HL-60 (cell line): ENCODE measurements at regions not wholly inside any gene's neighbourhood (a gene's known extent, or its start where the extent isn't known, plus 50 kb on each side); places are given as distances from the start of the nearest gene placed in this dataset.

Experiments used
- DNase-seq, 2 experiments: peaks; one replicate each; pipeline ENCODE4 v3.0.0-alpha.2; 2010 to 2020; ENCODE audit warnings: low read depth in 1 of 2, low spot score in 1 of 2
- H3K27ac ChIP-seq: fragments of 250-450 bp; sonication (Bioruptor Pico); replicated peaks from 2 replicates; pipeline ENCODE4 v1.5.1; 2020; ENCODE audit warnings: mild to moderate bottlenecking, moderate library complexity
- H3K27me3 ChIP-seq: fragments of 250-450 bp; sonication (Bioruptor Pico); 2 replicates; pipeline ENCODE4 v1.5.1; 2021; ENCODE audit warnings: mild to moderate bottlenecking, moderate library complexity; ENCODE audit not compliant: insufficient read depth, poor library complexity, severe bottlenecking
- H3K4me3 ChIP-seq: replicated peaks from 2 replicates; pipeline ENCODE4 v1.5.1; 2011; ENCODE audit warnings: mild to moderate bottlenecking, control low read depth, low read length; ENCODE audit not compliant: insufficient read depth
- GABPA ChIP-seq: IDR thresholded peaks from 2 replicates; pipeline ENCODE4 v1.6.1; 2012; ENCODE audit warnings: low read depth
- POLR2AphosphoS5 ChIP-seq: IDR thresholded peaks from 2 replicates; pipeline ENCODE4 v1.6.1; 2012; ENCODE audit warnings: low read depth
- SPI1 ChIP-seq: IDR thresholded peaks from 2 replicates; pipeline ENCODE4 v1.6.1; 2012; ENCODE audit warnings: low read depth, mild to moderate bottlenecking, borderline replicate concordance
- TF ChIP-seq, protein P1 (sequence below): IDR thresholded peaks from one replicate; pipeline ENCODE4 v1.5.1; 2011; ENCODE audit warnings: low read length, control low read depth, inconsistent platforms; ENCODE audit not compliant: insufficient read depth
- TF ChIP-seq, protein P2 (sequence below): IDR thresholded peaks from 2 replicates; pipeline ENCODE4 v1.6.1; 2012; ENCODE audit warnings: low read depth; ENCODE audit not compliant: insufficient replicate concordance

DNA sequence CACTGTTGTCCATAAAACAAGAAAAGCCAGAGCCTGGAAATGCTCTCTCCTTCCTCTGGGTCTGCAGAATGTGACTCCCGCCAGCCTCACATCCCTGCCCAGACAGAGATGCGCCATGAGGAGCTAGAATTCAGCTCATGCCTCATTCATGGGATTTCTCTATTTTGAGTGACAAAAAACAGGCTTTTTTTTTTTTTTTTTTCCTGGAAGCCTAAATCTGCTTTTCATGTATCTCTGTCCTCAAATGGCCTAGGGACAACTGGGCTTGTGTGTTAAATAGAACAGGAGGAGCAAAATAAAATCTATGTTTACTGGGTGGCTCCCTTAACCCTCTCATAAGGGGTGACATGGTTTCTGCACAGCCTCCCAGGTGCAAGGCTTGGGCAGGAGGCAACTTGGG lies 679.7 kb upstream of the AUTS2 start:
- no peak for DNase-seq
- Histone ChIP-seq H3K27ac (no peak overlapping the region), H3K4me3 (no peak overlapping the region), H3K27me3 (no peaks in the 10 kb centered on the region)
- TF ChIP-seq, protein P1, sequence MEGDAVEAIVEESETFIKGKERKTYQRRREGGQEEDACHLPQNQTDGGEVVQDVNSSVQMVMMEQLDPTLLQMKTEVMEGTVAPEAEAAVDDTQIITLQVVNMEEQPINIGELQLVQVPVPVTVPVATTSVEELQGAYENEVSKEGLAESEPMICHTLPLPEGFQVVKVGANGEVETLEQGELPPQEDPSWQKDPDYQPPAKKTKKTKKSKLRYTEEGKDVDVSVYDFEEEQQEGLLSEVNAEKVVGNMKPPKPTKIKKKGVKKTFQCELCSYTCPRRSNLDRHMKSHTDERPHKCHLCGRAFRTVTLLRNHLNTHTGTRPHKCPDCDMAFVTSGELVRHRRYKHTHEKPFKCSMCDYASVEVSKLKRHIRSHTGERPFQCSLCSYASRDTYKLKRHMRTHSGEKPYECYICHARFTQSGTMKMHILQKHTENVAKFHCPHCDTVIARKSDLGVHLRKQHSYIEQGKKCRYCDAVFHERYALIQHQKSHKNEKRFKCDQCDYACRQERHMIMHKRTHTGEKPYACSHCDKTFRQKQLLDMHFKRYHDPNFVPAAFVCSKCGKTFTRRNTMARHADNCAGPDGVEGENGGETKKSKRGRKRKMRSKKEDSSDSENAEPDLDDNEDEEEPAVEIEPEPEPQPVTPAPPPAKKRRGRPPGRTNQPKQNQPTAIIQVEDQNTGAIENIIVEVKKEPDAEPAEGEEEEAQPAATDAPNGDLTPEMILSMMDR = no peak
- TF ChIP-seq POLR2AphosphoS5 (no peak), SPI1 (no peak), GABPA (no peak)
- TF ChIP-seq, protein P2, sequence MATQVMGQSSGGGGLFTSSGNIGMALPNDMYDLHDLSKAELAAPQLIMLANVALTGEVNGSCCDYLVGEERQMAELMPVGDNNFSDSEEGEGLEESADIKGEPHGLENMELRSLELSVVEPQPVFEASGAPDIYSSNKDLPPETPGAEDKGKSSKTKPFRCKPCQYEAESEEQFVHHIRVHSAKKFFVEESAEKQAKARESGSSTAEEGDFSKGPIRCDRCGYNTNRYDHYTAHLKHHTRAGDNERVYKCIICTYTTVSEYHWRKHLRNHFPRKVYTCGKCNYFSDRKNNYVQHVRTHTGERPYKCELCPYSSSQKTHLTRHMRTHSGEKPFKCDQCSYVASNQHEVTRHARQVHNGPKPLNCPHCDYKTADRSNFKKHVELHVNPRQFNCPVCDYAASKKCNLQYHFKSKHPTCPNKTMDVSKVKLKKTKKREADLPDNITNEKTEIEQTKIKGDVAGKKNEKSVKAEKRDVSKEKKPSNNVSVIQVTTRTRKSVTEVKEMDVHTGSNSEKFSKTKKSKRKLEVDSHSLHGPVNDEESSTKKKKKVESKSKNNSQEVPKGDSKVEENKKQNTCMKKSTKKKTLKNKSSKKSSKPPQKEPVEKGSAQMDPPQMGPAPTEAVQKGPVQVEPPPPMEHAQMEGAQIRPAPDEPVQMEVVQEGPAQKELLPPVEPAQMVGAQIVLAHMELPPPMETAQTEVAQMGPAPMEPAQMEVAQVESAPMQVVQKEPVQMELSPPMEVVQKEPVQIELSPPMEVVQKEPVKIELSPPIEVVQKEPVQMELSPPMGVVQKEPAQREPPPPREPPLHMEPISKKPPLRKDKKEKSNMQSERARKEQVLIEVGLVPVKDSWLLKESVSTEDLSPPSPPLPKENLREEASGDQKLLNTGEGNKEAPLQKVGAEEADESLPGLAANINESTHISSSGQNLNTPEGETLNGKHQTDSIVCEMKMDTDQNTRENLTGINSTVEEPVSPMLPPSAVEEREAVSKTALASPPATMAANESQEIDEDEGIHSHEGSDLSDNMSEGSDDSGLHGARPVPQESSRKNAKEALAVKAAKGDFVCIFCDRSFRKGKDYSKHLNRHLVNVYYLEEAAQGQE = no peak

DNA sequence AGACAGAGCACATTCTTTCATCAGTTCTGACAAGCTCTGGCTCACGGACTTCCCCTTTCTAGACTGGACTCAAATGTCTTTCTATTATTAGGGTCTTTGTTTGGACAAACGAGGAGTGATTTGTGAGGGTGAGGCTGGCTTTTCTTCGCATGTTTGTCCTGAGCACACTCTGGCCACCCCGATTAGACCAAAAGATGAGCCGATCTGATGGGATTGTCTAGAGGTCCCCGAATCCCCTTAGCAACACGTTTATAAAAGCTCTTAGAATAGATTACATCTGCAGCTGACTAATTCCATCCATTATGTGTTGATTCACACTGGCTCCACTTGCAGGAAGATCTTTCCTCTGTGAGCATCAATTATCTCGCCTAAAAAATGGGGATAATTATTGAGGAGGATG lies 675.4 kb upstream of the AUTS2 start:
- no peak for TF ChIP-seq SPI1
- TF ChIP-seq, protein P1 = no peak
- TF ChIP-seq GABPA = no peak
- TF ChIP-seq, protein P2 = no peak
- no peak for TF ChIP-seq POLR2AphosphoS5
- H3K4me3 ChIP-seq = no peak overlapping the region
- H3K27me3 ChIP-seq = no peaks in the 10 kb centered on the region
- H3K27ac ChIP-seq = no peak overlapping the region
- DNase-seq = no peak

DNA sequence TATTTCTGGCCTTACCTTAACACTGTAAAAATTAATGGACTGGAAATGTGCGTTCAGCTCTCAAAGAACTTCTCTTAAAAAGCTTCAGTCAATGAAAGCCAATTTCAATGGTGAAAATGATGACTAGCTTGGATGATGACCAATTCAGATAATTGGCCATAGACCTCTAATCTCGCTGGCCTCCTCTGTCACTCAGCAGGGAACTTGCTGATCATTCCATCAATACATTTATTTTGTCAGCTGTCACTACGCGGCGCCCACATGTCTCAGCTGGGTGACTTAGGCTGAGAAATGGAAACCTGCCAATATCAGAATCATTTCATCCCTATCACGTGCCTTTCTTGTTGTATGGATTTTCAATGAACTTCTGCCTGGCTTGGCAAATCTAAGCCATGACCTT lies 673.0 kb upstream of the AUTS2 start:
- TF ChIP-seq, protein P2 = no peak
- TF ChIP-seq GABPA = no peak
- TF ChIP-seq, protein P1 = no peak
- no peak for TF ChIP-seq SPI1
- TF ChIP-seq POLR2AphosphoS5 = no peak
- no peak overlapping the region for H3K4me3 ChIP-seq
- no peak for DNase-seq
- H3K27me3 ChIP-seq = no peaks in the 10 kb centered on the region
- no peak overlapping the region for H3K27ac ChIP-seq
